CD14-positive monocyte (primary cell): ENCODE measurements at regions not wholly inside any gene's neighbourhood (a gene's known extent, or its start where the extent isn't known, plus 50 kb on each side); places are given as distances from the start of the nearest gene placed in this dataset.

ENCODE experiments used
- DNase-seq, 3 donors: peaks; one replicate each; pipeline ENCODE4 v3.0.0-alpha.2; 2011 to 2022
- H2AFZ ChIP-seq: 2 replicates; pipeline ENCODE4 v1.6.0; 2012; ENCODE audit warnings: mild to moderate bottlenecking, low read depth, low read length, inconsistent platforms; ENCODE audit not compliant: insufficient read depth, poor library complexity, severe bottlenecking
- H3K27ac ChIP-seq, 2 donors: 1 replicate in 1 of 2; 2 replicates in 1 of 2; pipeline ENCODE4 v1.5.1; 2012 to 2013; ENCODE audit warnings: low read length in 2 of 2, control low read depth in 1 of 2, inconsistent platforms in 1 of 2, low read depth in 1 of 2, mild to moderate bottlenecking in 1 of 2
- H3K27me3 ChIP-seq, 2 donors: one replicate each; pipeline versions ENCODE4 v1.6.0 to v1.6.1; 2011 to 2013; ENCODE audit warnings: low read length in 2 of 2; ENCODE audit not compliant: control insufficient read depth in 2 of 2, insufficient read depth in 2 of 2
- H3K36me3 ChIP-seq, 2 donors: replicated peaks in 1 of 2; 1 replicate in 1 of 2; 2 replicates in 1 of 2; pipeline versions ENCODE4 v1.5.1 to v1.6.1; 2012 to 2013; ENCODE audit warnings: low read length in 2 of 2, control low read depth in 1 of 2, inconsistent platforms in 1 of 2, mild to moderate bottlenecking in 1 of 2; ENCODE audit not compliant: insufficient read depth in 2 of 2, control insufficient read depth in 1 of 2
- H3K4me1 ChIP-seq, 2 donors: 1 replicate in 1 of 2; 2 replicates in 1 of 2; pipeline versions ENCODE4 v1.5.1 to v1.6.1; 2012 to 2013; ENCODE audit warnings: low read length in 2 of 2, control low read depth in 1 of 2, inconsistent platforms in 1 of 2, mild to moderate bottlenecking in 1 of 2, moderate library complexity in 1 of 2; ENCODE audit not compliant: insufficient read depth in 2 of 2, control insufficient read depth in 1 of 2
- H3K4me2 ChIP-seq: replicated peaks from 2 replicates; pipeline ENCODE3; 2012; ENCODE audit warnings: low read length, moderate library complexity, mild to moderate bottlenecking; ENCODE audit not compliant: poor library complexity, severe bottlenecking; ENCODE audit errors: extremely low read depth
- H3K4me3 ChIP-seq, 3 experiments: fragments of 200-600 bp in 1 of 3; sonication (generic) in 1 of 3; replicated peaks in 1 of 3; 1 replicate in 2 of 3; 2 replicates in 1 of 3; pipeline ENCODE4 v1.5.1; 2011 to 2013; ENCODE audit warnings: low read length in 3 of 3, mild to moderate bottlenecking in 3 of 3, control low read depth in 2 of 3, low read depth in 2 of 3, inconsistent platforms in 1 of 3, moderate library complexity in 1 of 3
- H3K79me2 ChIP-seq: 2 replicates; pipeline ENCODE4 v1.6.0; 2012; ENCODE audit warnings: mild to moderate bottlenecking, control low read depth, inconsistent platforms, low read length, moderate library complexity; ENCODE audit not compliant: insufficient read depth
- H3K9ac ChIP-seq: 2 replicates; pipeline ENCODE4 v1.6.0; 2017; ENCODE audit warnings: low read length, mild to moderate bottlenecking; ENCODE audit not compliant: insufficient read depth, poor library complexity, severe bottlenecking
- H3K9me3 ChIP-seq, 2 donors: replicated peaks in 1 of 2; 1 replicate in 1 of 2; 2 replicates in 1 of 2; pipeline versions ENCODE4 v1.5.1 to v1.6.1; 2012 to 2013; ENCODE audit warnings: low read length in 2 of 2, control low read depth in 1 of 2; ENCODE audit not compliant: control insufficient read depth in 1 of 2, insufficient read depth in 1 of 2
- H4K20me1 ChIP-seq: 2 replicates; pipeline ENCODE4 v1.6.0; 2012; ENCODE audit warnings: mild to moderate bottlenecking, low read length, control low read depth, moderate library complexity; ENCODE audit not compliant: insufficient read depth
- H3K27ac Mint-ChIP-seq, 7 donors: one replicate each; pipeline ENCODE4 v1.8.0; 2020; ENCODE audit warnings: mild to moderate bottlenecking in 7 of 7, mixed read lengths in 7 of 7, moderate library complexity in 6 of 7, inconsistent platforms in 2 of 7
- H3K27me3 Mint-ChIP-seq, 3 donors: one replicate each; pipeline ENCODE4 v1.8.0; 2021 to 2022; ENCODE audit warnings: low read depth in 3 of 3, mild to moderate bottlenecking in 3 of 3, mixed read lengths in 3 of 3, moderate library complexity in 3 of 3, inconsistent platforms in 1 of 3
- H3K36me3 Mint-ChIP-seq, 2 donors: one replicate each; pipeline ENCODE4 v1.8.0; 2020; ENCODE audit warnings: mixed read lengths in 2 of 2, inconsistent platforms in 1 of 2, mild to moderate bottlenecking in 1 of 2
- H3K4me1 Mint-ChIP-seq: one replicate; pipeline ENCODE4 v1.8.0; 2020; ENCODE audit warnings: mild to moderate bottlenecking, mixed read lengths
- H3K4me3 Mint-ChIP-seq, 2 donors: one replicate each; pipeline ENCODE4 v1.8.0; 2020; ENCODE audit warnings: mild to moderate bottlenecking in 2 of 2, mixed read lengths in 2 of 2, moderate library complexity in 1 of 2
- H3K9me3 Mint-ChIP-seq, 7 donors: one replicate each; pipeline ENCODE4 v1.8.0; 2020 to 2022; ENCODE audit warnings: mixed read lengths in 7 of 7, mild to moderate bottlenecking in 6 of 7, moderate library complexity in 6 of 7, inconsistent platforms in 2 of 7
- WGBS: methylation state at CpG from one replicate; pipeline ENCODE4 v1.1.5; 2013; ENCODE audit warnings: missing lambda C conversion rate; ENCODE audit not compliant: insufficient coverage; 5-methylcytosine and 5-hydroxymethylcytosine counted together
- intact Hi-C, 2 donors: fragments of 100-400 bp; cut with micrococcal nuclease; formaldehyde crosslinking; loops; one replicate each; pipeline versions ENCODE4 v1.15.0 to v1.15.1; 2023
- TF ChIP-seq, protein P1 (sequence below): fragments of 200-600 bp; IDR thresholded peaks from one replicate; pipeline ENCODE4 v1.8.0; 2022; ENCODE audit warnings: antibody characterized with exemption, mild to moderate bottlenecking

DNA sequence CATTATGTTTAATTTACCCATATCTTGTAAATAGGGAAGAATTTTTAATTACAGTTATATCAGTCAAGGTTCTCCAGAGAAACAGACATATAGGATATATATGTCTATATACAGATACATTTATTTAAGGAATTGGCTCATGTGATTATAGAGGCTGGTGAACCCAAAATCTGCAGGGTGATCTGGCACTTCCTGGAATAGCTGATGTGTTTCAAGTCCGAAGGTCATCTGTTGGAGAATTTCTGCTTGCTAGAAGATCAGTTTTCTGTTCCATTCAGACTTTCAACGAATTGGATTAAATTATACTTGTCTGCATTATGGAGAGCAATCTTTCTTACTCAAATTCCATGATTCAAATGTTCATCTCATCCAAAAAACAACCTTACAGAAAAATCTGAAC is 694.6 kb upstream of the DPPA4 start:
- intact Hi-C loops: no loop called here
- Mint-ChIP-seq H3K36me3 (no peaks in the 10 kb centered on the region), H3K4me3 (no peak overlapping the region), H3K27me3 (no peaks in the 10 kb centered on the region), H3K9me3 (peaks cover 0 to 3% (median 0%) of the 10 kb centered on the region in 7 donors), H3K27ac (no peak overlapping the region), H3K4me1 (no peaks in the 10 kb centered on the region)
- Histone ChIP-seq H3K4me2 (no peak overlapping the region), H3K9me3 (no peaks in the 10 kb centered on the region), H4K20me1 (no peaks in the 10 kb centered on the region), H3K4me1 (no peaks in the 10 kb centered on the region), H3K36me3 (no peaks in the 10 kb centered on the region), H3K79me2 (no peaks in the 10 kb centered on the region), H3K9ac (no peak overlapping the region), H2AFZ (no peak overlapping the region), H3K27ac (no peak overlapping the region), H3K4me3 (no peak overlapping the region), H3K27me3 (no peaks in the 10 kb centered on the region)
- WGBS: 86% methylated on average over 1 of the region's 2 CpGs
- TF ChIP-seq, protein P1, sequence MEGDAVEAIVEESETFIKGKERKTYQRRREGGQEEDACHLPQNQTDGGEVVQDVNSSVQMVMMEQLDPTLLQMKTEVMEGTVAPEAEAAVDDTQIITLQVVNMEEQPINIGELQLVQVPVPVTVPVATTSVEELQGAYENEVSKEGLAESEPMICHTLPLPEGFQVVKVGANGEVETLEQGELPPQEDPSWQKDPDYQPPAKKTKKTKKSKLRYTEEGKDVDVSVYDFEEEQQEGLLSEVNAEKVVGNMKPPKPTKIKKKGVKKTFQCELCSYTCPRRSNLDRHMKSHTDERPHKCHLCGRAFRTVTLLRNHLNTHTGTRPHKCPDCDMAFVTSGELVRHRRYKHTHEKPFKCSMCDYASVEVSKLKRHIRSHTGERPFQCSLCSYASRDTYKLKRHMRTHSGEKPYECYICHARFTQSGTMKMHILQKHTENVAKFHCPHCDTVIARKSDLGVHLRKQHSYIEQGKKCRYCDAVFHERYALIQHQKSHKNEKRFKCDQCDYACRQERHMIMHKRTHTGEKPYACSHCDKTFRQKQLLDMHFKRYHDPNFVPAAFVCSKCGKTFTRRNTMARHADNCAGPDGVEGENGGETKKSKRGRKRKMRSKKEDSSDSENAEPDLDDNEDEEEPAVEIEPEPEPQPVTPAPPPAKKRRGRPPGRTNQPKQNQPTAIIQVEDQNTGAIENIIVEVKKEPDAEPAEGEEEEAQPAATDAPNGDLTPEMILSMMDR: no peak
- no peak for DNase-seq

DNA sequence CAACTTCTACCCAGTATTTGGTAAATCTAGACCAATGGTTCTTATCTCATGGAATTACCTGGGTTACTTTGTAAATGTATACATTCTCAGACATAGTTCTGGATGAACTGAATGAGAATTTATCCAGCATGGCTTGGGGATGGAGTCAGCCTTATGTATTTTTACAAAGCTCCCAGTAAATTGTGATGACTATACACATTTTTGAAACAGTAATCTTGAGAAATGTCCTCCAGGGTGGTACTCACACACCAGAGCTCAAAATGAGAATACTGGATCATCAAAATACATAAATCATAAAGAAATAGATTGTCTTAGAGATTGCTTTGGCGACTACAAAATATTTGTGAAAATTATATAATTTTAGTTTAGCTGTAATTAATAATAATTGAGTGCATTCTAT is 722.1 kb upstream of the DPPA4 start:
- no peak overlapping the region for H3K27ac Mint-ChIP-seq
- Histone ChIP-seq H3K79me2 (no peaks in the 10 kb centered on the region), H3K27me3 (no peaks in the 10 kb centered on the region), H3K9me3 (peaks cover 0 to 8% of the 10 kb centered on the region in 2 donors), H3K4me1 (no peaks in the 10 kb centered on the region), H3K36me3 (no peaks in the 10 kb centered on the region), H3K9ac (no peak overlapping the region), H3K4me3 (no peak overlapping the region), H3K27ac (no peak overlapping the region), H3K4me2 (no peak overlapping the region), H2AFZ (no peak overlapping the region), H4K20me1 (no peaks in the 10 kb centered on the region)
- no CpG with 5 or more reads among the region's 1 CpG for WGBS
- H3K27me3 Mint-ChIP-seq: no peaks in the 10 kb centered on the region
- TF ChIP-seq, protein P1: no peak
- intact Hi-C loops: no loop called here
- DNase-seq: no peak
- H3K36me3 Mint-ChIP-seq: no peaks in the 10 kb centered on the region
- H3K9me3 Mint-ChIP-seq: peaks cover 0 to 4% (median 0%) of the 10 kb centered on the region in 7 donors
- H3K4me1 Mint-ChIP-seq: no peaks in the 10 kb centered on the region
- no peak overlapping the region for H3K4me3 Mint-ChIP-seq
